ENCODE measurements at regions not wholly inside any gene's neighbourhood (a gene's known extent, or its start where the extent isn't known, plus 50 kb on each side); places are given as distances from the start of the nearest gene placed in this dataset.
A peak's percentile ranks its signal among the peaks of the same experiment; 100 is the strongest.

- DNase-seq: no peak
- in situ Hi-C loops (cut with HindIII; ENCODE audit: low pct_ligation_motif_present, low pct_unique_long_range_greater_than_20kb, low sequenced_read_pairs): no loop called here
Measured at GRCh38 chr5:107235167-107235566, 435.6 kb downstream of the EFNA5 start.

- in situ Hi-C loops (cut with HindIII; ENCODE audit: low pct_ligation_motif_present, low pct_unique_long_range_greater_than_20kb, low sequenced_read_pairs): no loop called here
- DNase-seq: no peak
Measured at GRCh38 chr5:107232788-107233187, 437.9 kb downstream of the EFNA5 start.

GRCh38 chr5:107232293-107232692 is 438.4 kb downstream of the EFNA5 start:
- in situ Hi-C loops (cut with HindIII; ENCODE audit: low pct_ligation_motif_present, low pct_unique_long_range_greater_than_20kb, low sequenced_read_pairs): no loop called here
- DNase-seq: no peak

GRCh38 chr5:107231191-107231590 is 439.5 kb downstream of the EFNA5 start:
- in situ Hi-C loops (cut with HindIII; ENCODE audit: low pct_ligation_motif_present, low pct_unique_long_range_greater_than_20kb, low sequenced_read_pairs): no loop called here
- DNase-seq: no peak

GRCh38 chr5:107230367-107230766 is 440.4 kb downstream of the EFNA5 start:
- no peak for DNase-seq
- in situ Hi-C loops (cut with HindIII; ENCODE audit: low pct_ligation_motif_present, low pct_unique_long_range_greater_than_20kb, low sequenced_read_pairs): no loop called here

GRCh38 chr5:107228226-107228625 is 442.5 kb downstream of the EFNA5 start:
- in situ Hi-C loops (cut with HindIII; ENCODE audit: low pct_ligation_motif_present, low pct_unique_long_range_greater_than_20kb, low sequenced_read_pairs): no loop called here
- no peak for DNase-seq

- in situ Hi-C loops (cut with HindIII; ENCODE audit: low pct_ligation_motif_present, low pct_unique_long_range_greater_than_20kb, low sequenced_read_pairs): no loop called here
- no peak for DNase-seq
Measured at GRCh38 chr5:107224272-107224671, 446.5 kb downstream of the EFNA5 start.

- no peak for DNase-seq
- in situ Hi-C loops (cut with HindIII; ENCODE audit: low pct_ligation_motif_present, low pct_unique_long_range_greater_than_20kb, low sequenced_read_pairs): no loop called here
Measured at GRCh38 chr5:107223066-107223465, 447.7 kb downstream of the EFNA5 start.

- no peak for DNase-seq
- in situ Hi-C loops (cut with HindIII; ENCODE audit: low pct_ligation_motif_present, low pct_unique_long_range_greater_than_20kb, low sequenced_read_pairs): no loop called here
Measured at GRCh38 chr5:107219993-107220392, 450.7 kb downstream of the EFNA5 start.

- in situ Hi-C loops (cut with HindIII; ENCODE audit: low pct_ligation_motif_present, low pct_unique_long_range_greater_than_20kb, low sequenced_read_pairs): no loop called here
- DNase-seq: no peak
Measured at GRCh38 chr5:107218457-107219193, 452.1 kb downstream of the EFNA5 start.

GRCh38 chr5:107217721-107218130 is 453.0 kb downstream of the EFNA5 start:
- in situ Hi-C loops (cut with HindIII; ENCODE audit: low pct_ligation_motif_present, low pct_unique_long_range_greater_than_20kb, low sequenced_read_pairs): no loop called here
- DNase-seq: no peak

- DNase-seq: no peak
- in situ Hi-C loops (cut with HindIII; ENCODE audit: low pct_ligation_motif_present, low pct_unique_long_range_greater_than_20kb, low sequenced_read_pairs): no loop called here
Measured at GRCh38 chr5:107216587-107216986, 454.1 kb downstream of the EFNA5 start.

GRCh38 chr5:107215611-107216010 is 455.1 kb downstream of the EFNA5 start:
- no peak for DNase-seq
- in situ Hi-C loops (cut with HindIII; ENCODE audit: low pct_ligation_motif_present, low pct_unique_long_range_greater_than_20kb, low sequenced_read_pairs): no loop called here

- DNase-seq: no peak
- in situ Hi-C loops (cut with HindIII; ENCODE audit: low pct_ligation_motif_present, low pct_unique_long_range_greater_than_20kb, low sequenced_read_pairs): no loop called here
Measured at GRCh38 chr5:107213025-107213424, 457.7 kb downstream of the EFNA5 start.

GRCh38 chr5:107211630-107212029 is 459.1 kb downstream of the EFNA5 start:
- no peak for DNase-seq
- in situ Hi-C loops (cut with HindIII; ENCODE audit: low pct_ligation_motif_present, low pct_unique_long_range_greater_than_20kb, low sequenced_read_pairs): no loop called here

GRCh38 chr5:107208867-107209266 is 461.9 kb downstream of the EFNA5 start:
- no peak for DNase-seq
- in situ Hi-C loops (cut with HindIII; ENCODE audit: low pct_ligation_motif_present, low pct_unique_long_range_greater_than_20kb, low sequenced_read_pairs): no loop called here

GRCh38 chr5:107204413-107204812 is 466.3 kb downstream of the EFNA5 start:
- no peak for DNase-seq
- in situ Hi-C loops (cut with HindIII; ENCODE audit: low pct_ligation_motif_present, low pct_unique_long_range_greater_than_20kb, low sequenced_read_pairs): no loop called here

GRCh38 chr5:107203243-107203642 is 467.5 kb downstream of the EFNA5 start:
- peak; percentile 3 for DNase-seq

GRCh38 chr5:107199756-107200155 is 471.0 kb downstream of the EFNA5 start:
- in situ Hi-C loops (cut with HindIII; ENCODE audit: low pct_ligation_motif_present, low pct_unique_long_range_greater_than_20kb, low sequenced_read_pairs): no loop called here
- no peak for DNase-seq

More at GRCh38 chr5:107203243-107203642, 467.5 kb downstream of the EFNA5 start:
- in situ Hi-C loops (cut with HindIII; ENCODE audit: low pct_ligation_motif_present, low pct_unique_long_range_greater_than_20kb, low sequenced_read_pairs): no loop called here

- in situ Hi-C loops (cut with HindIII; ENCODE audit: low pct_ligation_motif_present, low pct_unique_long_range_greater_than_20kb, low sequenced_read_pairs): no loop called here
- DNase-seq: no peak
Measured at GRCh38 chr5:107196500-107197059, 474.2 kb downstream of the EFNA5 start.
